KBM-7 (cell line): ENCODE measurements at regions not wholly inside any gene's neighbourhood (a gene's known extent, or its start where the extent isn't known, plus 50 kb on each side); places are given as distances from the start of the nearest gene placed in this dataset.

ENCODE experiments used
- DNase-seq: peaks from one replicate; pipeline ENCODE4 v3.0.0-alpha.2; 2015
- in situ Hi-C: fragments of 300-500 bp; cut with MboI; formaldehyde crosslinking; loops from 2 replicates; pipeline ENCODE4 v1.14.3; 2020; ENCODE audit warnings: low sequenced_read_pairs, low pct_unique_long_range_greater_than_20kb, mixed read lengths

GRCh38 chr4:181687116-181687515 is 556.1 kb upstream of the TENM3 start:
- no peak for DNase-seq
- in situ Hi-C loops: no loop called here

- in situ Hi-C loops: no loop called here
- no peak for DNase-seq
These were observed 554.8 kb upstream of the TENM3 start for GRCh38 chr4:181688432-181688831.

- no peak for DNase-seq
- in situ Hi-C loops: no loop called here
These were observed 554.3 kb upstream of the TENM3 start for GRCh38 chr4:181688872-181689271.

GRCh38 chr4:181690498-181690897 is 552.7 kb upstream of the TENM3 start:
- in situ Hi-C loops: no loop called here
- no peak for DNase-seq

- DNase-seq: no peak
- in situ Hi-C loops: no loop called here
These were observed 550.2 kb upstream of the TENM3 start for GRCh38 chr4:181692965-181693364.

DNA sequence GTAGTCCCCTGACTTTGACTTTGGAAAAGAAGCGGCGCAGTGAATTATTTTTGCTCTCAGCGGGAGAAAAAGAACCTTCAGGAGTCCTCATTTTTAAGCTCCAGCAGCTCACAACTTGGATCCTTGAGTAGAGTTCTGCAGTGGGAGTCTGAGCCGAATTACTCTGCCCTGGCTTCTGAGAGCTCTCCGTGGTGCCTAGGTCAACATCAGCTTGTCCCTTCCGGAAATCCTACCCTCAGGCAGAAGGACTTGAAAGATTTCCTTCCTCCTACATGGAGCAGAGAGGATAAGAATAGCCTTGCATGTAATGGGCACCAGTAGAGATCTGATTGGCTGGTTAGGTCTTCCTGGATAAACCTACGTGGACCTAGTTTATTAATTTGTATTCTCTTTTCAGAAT is 549.7 kb upstream of the TENM3 start:
- in situ Hi-C loops: no loop called here
- DNase-seq: no peak

DNA sequence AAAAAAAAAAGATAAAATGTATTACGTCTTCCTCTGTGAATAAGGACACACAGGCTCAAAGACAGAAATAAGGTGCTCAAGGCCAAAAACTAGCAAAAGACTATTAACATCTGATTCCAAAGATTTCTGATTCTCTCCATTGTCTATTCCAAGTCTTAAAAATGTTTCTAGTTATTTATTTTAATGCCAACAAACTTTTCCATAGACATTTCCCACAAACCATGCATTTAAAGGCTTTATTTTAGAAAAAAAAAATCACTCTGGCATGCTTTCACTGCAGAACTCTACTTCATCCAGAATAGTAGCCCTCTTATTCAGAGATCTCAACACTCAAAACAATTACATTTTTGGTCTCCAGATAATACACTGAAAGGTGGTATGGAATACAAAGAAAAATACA is 545.0 kb upstream of the TENM3 start:
- in situ Hi-C loops: no loop called here
- DNase-seq: no peak

DNA sequence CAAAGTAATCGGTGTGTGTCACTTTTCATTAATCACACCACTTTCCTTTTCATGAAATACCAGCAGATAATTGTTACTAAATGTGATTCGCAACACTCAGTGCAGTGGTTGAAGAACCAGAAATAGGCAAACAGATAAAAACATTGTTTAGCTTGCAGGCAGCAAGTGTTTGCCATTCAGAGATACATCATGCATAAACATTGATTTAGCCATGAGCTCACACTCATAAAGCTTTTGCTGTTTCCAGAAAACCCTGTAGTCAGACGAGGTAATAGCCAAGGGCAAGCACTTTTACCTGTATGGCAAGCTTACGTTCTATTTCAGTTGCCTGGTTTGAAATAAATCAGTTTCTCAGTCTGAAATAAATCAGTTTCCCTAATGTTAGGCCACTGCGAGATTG is 542.0 kb upstream of the TENM3 start:
- no peak for DNase-seq
- in situ Hi-C loops: no loop called here

GRCh38 chr4:181701894-181702293 is 541.3 kb upstream of the TENM3 start:
- in situ Hi-C loops: no loop called here

DNA sequence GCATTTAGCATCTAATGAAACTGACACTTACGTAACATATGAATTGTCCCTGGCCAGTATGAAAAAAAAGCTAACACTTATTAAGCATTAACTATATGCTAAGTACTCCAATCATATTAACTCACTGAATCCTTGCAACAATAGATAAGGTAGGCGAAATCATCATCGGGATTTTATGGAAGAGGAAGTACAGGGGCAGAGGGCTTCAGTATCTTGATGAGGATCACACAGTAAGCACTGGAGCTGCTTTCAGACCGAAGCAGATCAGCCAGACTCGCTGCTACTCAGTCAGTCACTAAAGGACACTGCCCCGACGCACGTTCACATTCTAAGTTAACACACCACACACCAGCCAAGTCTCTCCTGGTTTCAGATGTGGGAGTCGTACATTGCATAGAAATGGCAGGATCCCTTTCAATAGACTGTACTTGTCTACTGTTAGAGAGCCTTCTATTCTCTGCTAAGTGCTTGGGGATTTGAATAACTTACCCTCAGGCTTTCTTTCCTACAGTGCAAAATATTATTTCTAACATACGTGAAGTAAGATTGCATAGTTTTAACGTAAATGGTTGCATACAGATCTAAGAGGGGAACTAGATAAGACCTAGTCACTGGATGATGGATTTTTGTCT is 540.2 kb upstream of the TENM3 start:
- no peak for DNase-seq
- in situ Hi-C loops: no loop called here

More at GRCh38 chr4:181701894-181702293, 541.3 kb upstream of the TENM3 start:
- DNase-seq: no peak

- in situ Hi-C loops: no loop called here
- DNase-seq: no peak
These were observed 533.1 kb upstream of the TENM3 start for GRCh38 chr4:181710143-181710542.

- DNase-seq: no peak
- in situ Hi-C loops: no loop called here
These were observed 531.8 kb upstream of the TENM3 start for GRCh38 chr4:181711387-181711786.

DNA sequence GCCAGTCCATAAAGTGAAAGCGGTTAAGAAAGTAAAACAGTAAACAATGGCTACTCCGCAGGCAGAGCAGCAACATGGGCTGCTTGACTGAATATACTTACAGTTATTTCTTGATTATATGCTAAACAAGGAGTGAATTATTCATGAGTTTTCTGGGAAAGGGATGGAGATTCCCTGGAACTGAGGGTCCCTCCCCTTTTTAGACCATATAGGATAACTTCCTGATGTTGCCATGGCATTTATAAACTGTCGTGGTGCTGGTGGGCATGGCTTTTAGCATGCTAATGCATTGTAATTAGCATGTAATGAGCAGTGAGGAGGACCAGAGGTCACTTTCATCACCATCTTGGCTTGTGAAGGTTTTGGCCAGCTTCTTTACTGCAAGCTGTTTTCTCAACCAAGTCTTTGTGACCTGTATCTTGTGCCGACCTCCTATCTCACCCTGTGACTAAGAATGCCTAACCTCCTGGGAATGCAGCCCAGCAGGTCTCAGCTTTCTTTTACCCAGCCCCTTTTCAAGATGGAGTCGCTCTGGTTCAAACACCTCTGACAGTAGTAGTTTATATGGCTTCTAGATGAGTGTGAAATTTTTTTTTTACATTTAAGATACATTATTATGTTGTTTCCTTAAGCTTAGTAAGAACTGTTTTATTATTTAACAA is 514.8 kb upstream of the TENM3 start:
- in situ Hi-C loops: no loop called here
- DNase-seq: no peak

DNA sequence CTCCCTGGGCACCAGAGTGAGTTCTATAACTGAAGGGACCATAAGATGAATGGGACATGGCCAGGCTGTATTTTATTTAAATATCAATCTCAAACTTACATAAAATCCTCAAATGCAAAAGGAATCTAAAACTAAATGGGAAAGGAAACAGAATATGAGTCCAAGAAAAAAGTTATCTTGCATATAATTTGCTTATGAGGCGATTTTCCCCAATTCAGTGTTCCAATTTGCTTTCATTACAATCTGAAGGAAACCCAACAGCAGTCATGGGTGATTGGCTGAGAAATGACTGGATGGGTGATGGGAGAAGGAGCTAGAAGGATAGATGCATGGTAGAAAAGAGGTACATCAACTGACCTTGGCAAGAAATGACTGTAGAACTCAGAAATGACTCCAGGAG is 511.3 kb upstream of the TENM3 start:
- DNase-seq: no peak
- in situ Hi-C loops: no loop called here

DNA sequence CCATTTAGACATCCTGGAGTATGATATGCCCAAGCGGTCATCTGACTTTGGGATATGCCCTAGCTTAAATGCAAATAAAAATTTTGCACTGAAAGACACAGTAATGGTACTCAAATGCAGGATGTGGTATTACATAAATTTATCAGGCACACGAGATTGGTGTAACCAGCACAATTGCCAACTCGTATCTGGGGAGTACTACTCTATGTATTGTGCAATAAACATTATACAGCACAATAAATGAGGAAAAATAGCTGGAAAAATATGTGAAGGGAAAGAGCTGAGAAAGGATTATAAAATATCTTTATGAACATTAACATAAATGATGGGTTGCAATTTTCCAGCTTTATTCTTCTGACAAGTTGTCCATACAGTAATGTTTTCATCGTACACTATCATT is 505.5 kb upstream of the TENM3 start:
- in situ Hi-C loops: no loop called here

DNA sequence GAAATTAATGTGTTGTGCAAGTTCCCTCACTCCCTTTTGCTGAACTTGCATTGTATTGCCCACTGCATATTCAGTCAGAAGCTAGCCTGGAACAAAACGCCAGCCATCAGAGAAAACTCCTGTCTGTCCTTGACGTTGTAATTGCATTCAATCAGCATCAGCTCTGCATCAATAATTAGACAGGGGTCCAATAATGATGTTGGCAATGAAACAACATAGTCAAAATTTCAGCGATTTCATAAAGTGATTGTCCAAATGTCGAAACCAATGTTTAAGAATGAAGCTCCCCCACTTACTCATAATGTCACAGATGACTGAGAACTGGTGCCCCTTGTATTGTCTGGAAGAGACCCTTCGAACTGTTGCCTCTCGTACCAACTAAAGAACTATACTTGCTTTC is 504.2 kb upstream of the TENM3 start:
- in situ Hi-C loops: no loop called here
- no peak for DNase-seq

More for the DNA sequence above, 505.5 kb upstream of the TENM3 start:
- no peak for DNase-seq

- in situ Hi-C loops: no loop called here
- DNase-seq: no peak
These were observed 501.7 kb upstream of the TENM3 start for GRCh38 chr4:181741513-181741912.

DNA sequence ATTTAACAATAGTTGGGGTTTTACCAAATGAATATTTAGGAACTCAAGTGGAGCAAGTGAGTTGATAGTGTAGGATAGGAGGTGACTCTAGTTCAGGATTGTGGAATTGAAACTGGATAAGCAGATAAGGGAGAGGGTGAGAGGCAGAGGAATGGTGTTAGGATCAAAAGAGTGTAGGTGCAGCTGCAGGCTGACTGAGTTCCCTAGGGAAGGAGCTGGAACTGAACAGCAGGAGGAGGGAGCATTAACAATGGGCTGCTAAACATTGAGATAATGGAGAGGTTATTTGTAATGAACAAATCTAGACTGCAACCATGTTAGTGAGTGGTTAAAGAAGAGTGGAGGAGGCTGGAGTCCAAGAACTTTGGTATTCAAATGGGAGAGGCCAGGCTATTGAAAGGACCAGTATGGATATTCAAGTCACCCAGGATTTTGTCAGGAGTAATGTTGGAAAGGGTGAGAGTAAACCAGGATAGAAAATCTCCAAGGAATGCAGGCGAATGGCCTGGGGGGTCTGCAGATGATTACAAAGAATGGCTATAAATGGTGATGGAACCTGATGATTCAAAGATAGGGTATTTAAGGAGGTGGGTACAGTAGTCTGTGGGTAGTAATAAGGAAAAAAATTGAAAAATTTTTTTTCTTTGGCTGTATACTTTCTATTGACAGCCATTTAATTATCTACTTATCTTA is 497.1 kb upstream of the TENM3 start:
- DNase-seq: no peak
- in situ Hi-C loops: no loop called here

- DNase-seq: no peak
- in situ Hi-C loops: no loop called here
These were observed 494.6 kb upstream of the TENM3 start for GRCh38 chr4:181748581-181748980.

DNA sequence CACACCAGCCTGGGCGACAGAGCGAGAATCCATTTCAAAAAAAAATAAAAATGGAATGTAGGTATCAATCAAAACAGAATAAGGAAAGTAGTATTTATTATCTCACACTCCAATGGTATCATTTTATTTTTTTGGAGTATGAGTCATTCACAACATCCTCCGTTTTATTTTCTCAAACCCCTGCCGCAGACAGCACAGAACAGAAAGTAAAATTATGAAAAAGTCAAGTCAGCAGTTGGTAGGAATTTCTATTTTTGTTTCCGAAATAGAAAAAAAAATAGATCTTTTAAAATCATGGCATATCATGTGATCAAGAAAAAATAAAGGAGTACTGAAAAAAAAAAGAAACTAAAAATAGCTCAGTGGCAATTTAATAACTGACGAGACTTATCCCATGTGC is 490.7 kb upstream of the TENM3 start:
- in situ Hi-C loops: no loop called here
- no peak for DNase-seq

GRCh38 chr4:181753207-181753606 is 490.0 kb upstream of the TENM3 start:
- in situ Hi-C loops: no loop called here
- DNase-seq: no peak
